SU-DHL-6 (cell line): ENCODE measurements at regions not wholly inside any gene's neighbourhood (a gene's known extent, or its start where the extent isn't known, plus 50 kb on each side); places are given as distances from the start of the nearest gene placed in this dataset.

Experiments
- H2AFZ ChIP-seq: fragments of 200-600 bp; sonication (generic); 2 replicates; pipeline ENCODE4 v1.6.1; 2014; ENCODE audit warnings: low read depth, mild to moderate bottlenecking, moderate library complexity, mixed read lengths, antibody characterized with exemption, low read length; ENCODE audit not compliant: severe bottlenecking
- H3F3A ChIP-seq: fragments of 200-600 bp; shearing (Covaris generic); 2 replicates; pipeline ENCODE4 v1.6.0; 2016; ENCODE audit warnings: antibody characterized with exemption, mild to moderate bottlenecking; ENCODE audit not compliant: insufficient read depth
- H3K27ac ChIP-seq: fragments of 200-600 bp; sonication (generic); 2 replicates; pipeline ENCODE4 v1.5.1; 2016; ENCODE audit warnings: low read depth, mild to moderate bottlenecking, low read length, moderate library complexity, mixed read lengths
- H3K27me3 ChIP-seq: fragments of 200-600 bp; sonication (generic), shearing (Covaris generic); 2 replicates; pipeline ENCODE4 v1.6.0; 2014; ENCODE audit warnings: mild to moderate bottlenecking, low read length
- H3K36me3 ChIP-seq: fragments of 200-600 bp; sonication (generic); 2 replicates; pipeline ENCODE4 v1.6.1; 2014; ENCODE audit warnings: mild to moderate bottlenecking, low read length, mixed read lengths
- H3K4me2 ChIP-seq: fragments of 300-600, 200-600 bp; shearing (Covaris generic), sonication (generic); 2 replicates; pipeline ENCODE4 v1.6.0; 2014; ENCODE audit warnings: low read length, low read depth, mild to moderate bottlenecking; ENCODE audit not compliant: poor library complexity, severe bottlenecking
- H3K4me3 ChIP-seq: fragments of 200-600 bp; sonication (generic); 2 replicates; pipeline ENCODE4 v1.5.1; 2014; ENCODE audit warnings: antibody characterized with exemption, low read length, mild to moderate bottlenecking, mixed read lengths; ENCODE audit not compliant: insufficient read depth, poor library complexity, severe bottlenecking
- H3K79me2 ChIP-seq: fragments of 200-600 bp; sonication (generic); 2 replicates; pipeline ENCODE4 v1.6.1; 2014; ENCODE audit warnings: mild to moderate bottlenecking, low read length, moderate library complexity; ENCODE audit not compliant: insufficient read depth
- H3K9ac ChIP-seq: fragments of 200-600 bp; sonication (generic); 2 replicates; pipeline ENCODE4 v1.7.0; 2014; ENCODE audit warnings: mild to moderate bottlenecking, low read length
- H3K9me2 ChIP-seq: fragments of 200-600 bp; sonication (generic); replicated peaks from 2 replicates; pipeline ENCODE4 v1.6.1; 2014; ENCODE audit warnings: low read length; ENCODE audit not compliant: insufficient read depth
- H3K9me3 ChIP-seq: fragments of 200-600 bp; sonication (generic); 2 replicates; pipeline ENCODE4 v1.6.1; 2014; ENCODE audit warnings: low read length, mixed read lengths; ENCODE audit not compliant: insufficient read depth
- H4K20me1 ChIP-seq: fragments of 200-600 bp; sonication (generic); 2 replicates; pipeline ENCODE4 v1.6.1; 2014; ENCODE audit warnings: low read depth, mild to moderate bottlenecking, antibody characterized with exemption, low read length, moderate library complexity, mixed read lengths
- CTCF ChIP-seq: fragments of 200-600 bp; sonication (generic); IDR thresholded peaks from one replicate; pipeline ENCODE4 v1.5.1; 2017; ENCODE audit warnings: antibody characterized with exemption, mild to moderate bottlenecking, low read length, moderate library complexity; ENCODE audit not compliant: insufficient read depth, poor library complexity, severe bottlenecking
- EZH2phosphoT487 ChIP-seq: fragments of 200-600 bp; sonication (generic), shearing (Covaris generic); conservative IDR thresholded peaks from 2 replicates; pipeline ENCODE4 v1.6.1; 2018; ENCODE audit warnings: mild to moderate bottlenecking, antibody characterized with exemption, low read length, moderate library complexity, mixed read lengths

- no peaks in the 10 kb centered on the region for H3K27me3 ChIP-seq
- H3K9me3 ChIP-seq: no peaks in the 10 kb centered on the region
- no peak overlapping the region for H3K27ac ChIP-seq
- no peaks in the 10 kb centered on the region for H3K9me2 ChIP-seq
- no peaks in the 10 kb centered on the region for H4K20me1 ChIP-seq
- no peak for TF ChIP-seq EZH2phosphoT487
- no peak for TF ChIP-seq CTCF
- H3K4me3 ChIP-seq: no peak overlapping the region
- no peaks in the 10 kb centered on the region for H3K36me3 ChIP-seq
- H2AFZ ChIP-seq: no peak overlapping the region
- H3F3A ChIP-seq: no peaks in the 10 kb centered on the region
- no peak overlapping the region for H3K4me2 ChIP-seq
- no peak overlapping the region for H3K9ac ChIP-seq
- no peaks in the 10 kb centered on the region for H3K79me2 ChIP-seq
These were observed 1193.3 kb downstream of the FLRT2 start for GRCh38 chr14:86723254-86723624.

- Histone ChIP-seq H4K20me1 (no peaks in the 10 kb centered on the region), H3K4me3 (no peak overlapping the region), H3K9me2 (no peaks in the 10 kb centered on the region), H3K79me2 (no peaks in the 10 kb centered on the region), H3K27ac (no peak overlapping the region), H3K9me3 (no peaks in the 10 kb centered on the region), H3F3A (no peaks in the 10 kb centered on the region), H2AFZ (no peak overlapping the region), H3K4me2 (no peak overlapping the region), H3K36me3 (no peaks in the 10 kb centered on the region), H3K9ac (no peak overlapping the region), H3K27me3 (no peaks in the 10 kb centered on the region)
- TF ChIP-seq CTCF: no peak
- no peak for TF ChIP-seq EZH2phosphoT487
These were observed 1192.8 kb downstream of the FLRT2 start for GRCh38 chr14:86722612-86723253.

GRCh38 chr14:86714575-86714974 lies 1184.6 kb downstream of the FLRT2 start:
- H3K27me3 ChIP-seq: no peaks in the 10 kb centered on the region
- H3K9ac ChIP-seq: no peak overlapping the region
- no peak overlapping the region for H3K4me3 ChIP-seq
- H3F3A ChIP-seq: no peaks in the 10 kb centered on the region
- no peaks in the 10 kb centered on the region for H3K79me2 ChIP-seq
- no peaks in the 10 kb centered on the region for H3K9me3 ChIP-seq
- no peaks in the 10 kb centered on the region for H3K9me2 ChIP-seq
- TF ChIP-seq EZH2phosphoT487: no peak
- TF ChIP-seq CTCF: no peak
- H3K36me3 ChIP-seq: no peaks in the 10 kb centered on the region
- no peaks in the 10 kb centered on the region for H4K20me1 ChIP-seq
- no peak overlapping the region for H3K27ac ChIP-seq
- no peak overlapping the region for H3K4me2 ChIP-seq
- H2AFZ ChIP-seq: no peak overlapping the region

GRCh38 chr14:86714153-86714552 lies 1184.2 kb downstream of the FLRT2 start:
- H3F3A ChIP-seq: no peaks in the 10 kb centered on the region
- no peaks in the 10 kb centered on the region for H4K20me1 ChIP-seq
- H3K9me3 ChIP-seq: no peaks in the 10 kb centered on the region
- H3K27me3 ChIP-seq: no peaks in the 10 kb centered on the region
- H3K4me3 ChIP-seq: no peak overlapping the region
- H3K27ac ChIP-seq: no peak overlapping the region
- no peaks in the 10 kb centered on the region for H3K36me3 ChIP-seq
- H3K4me2 ChIP-seq: no peak overlapping the region
- H2AFZ ChIP-seq: no peak overlapping the region
- H3K9ac ChIP-seq: no peak overlapping the region
- TF ChIP-seq EZH2phosphoT487 (no peak), CTCF (no peak)
- no peaks in the 10 kb centered on the region for H3K9me2 ChIP-seq
- no peaks in the 10 kb centered on the region for H3K79me2 ChIP-seq
